GM18511 (cell line): ENCODE measurements at regions not wholly inside any gene's neighbourhood (a gene's known extent, or its start where the extent isn't known, plus 50 kb on each side); places are given as distances from the start of the nearest gene placed in this dataset.
"Not testable (repeated sequence)": the region's sequence is repeated elsewhere in the genome, so short reads cannot be mapped to it uniquely, and the experiment has no call there.

Experiments
- ATAC-seq: cut with Tn5 transposase; IDR thresholded peaks from one replicate; pipeline ENCODE4 v1.9.1; 2021; ENCODE audit warnings: mild to moderate bottlenecking, moderate library complexity; ENCODE audit not compliant: unreplicated experiment

- no peak for ATAC-seq
Measured at GRCh38 chrX:14352511-14352910, 176.8 kb upstream of the GLRA2 start.

GRCh38 chrX:14351611-14352303, 177.6 kb upstream of the GLRA2 start:
- no peak for ATAC-seq

- ATAC-seq: no peak
Measured at GRCh38 chrX:14347523-14347922, 181.8 kb upstream of the GLRA2 start.

GRCh38 chrX:14344172-14344940, 185.0 kb upstream of the GLRA2 start:
- no peak for ATAC-seq

- no peak for ATAC-seq
Measured at GRCh38 chrX:14309431-14309830, 219.9 kb upstream of the GLRA2 start.

- not testable (repeated sequence) for ATAC-seq
Measured at GRCh38 chrX:14308976-14309375, 220.4 kb upstream of the GLRA2 start.

GRCh38 chrX:14303891-14304290, 225.4 kb upstream of the GLRA2 start:
- ATAC-seq: no peak

GRCh38 chrX:14302561-14302960, 226.8 kb upstream of the GLRA2 start:
- ATAC-seq: not testable (repeated sequence)

- no peak for ATAC-seq
Measured at GRCh38 chrX:14300376-14300775, 229.0 kb upstream of the GLRA2 start.

- no peak for ATAC-seq
Measured at GRCh38 chrX:14295426-14295825, 233.9 kb upstream of the GLRA2 start.

GRCh38 chrX:14291666-14292500, 237.5 kb upstream of the GLRA2 start:
- no peak for ATAC-seq

GRCh38 chrX:14290335-14290734, 239.0 kb upstream of the GLRA2 start:
- ATAC-seq: no peak

GRCh38 chrX:14274691-14275090, 245.0 kb upstream of the GEMIN8 start:
- ATAC-seq: no peak

GRCh38 chrX:14267216-14267615, 237.5 kb upstream of the GEMIN8 start:
- ATAC-seq: no peak

GRCh38 chrX:14266705-14267104, 237.0 kb upstream of the GEMIN8 start:
- ATAC-seq: no peak

- ATAC-seq: no peak
Measured at GRCh38 chrX:14243823-14244222, 214.1 kb upstream of the GEMIN8 start.

- no peak for ATAC-seq
Measured at GRCh38 chrX:14235004-14235403, 205.3 kb upstream of the GEMIN8 start.

GRCh38 chrX:14232688-14233087, 203.0 kb upstream of the GEMIN8 start:
- no peak for ATAC-seq

- no peak for ATAC-seq
Measured at GRCh38 chrX:14228611-14229010, 198.9 kb upstream of the GEMIN8 start.

GRCh38 chrX:14220386-14220944, 190.8 kb upstream of the GEMIN8 start:
- ATAC-seq: no peak

- ATAC-seq: no peak
Measured at GRCh38 chrX:14209034-14209433, 179.3 kb upstream of the GEMIN8 start.
